COLO829 (cell line): ENCODE measurements at regions not wholly inside any gene's neighbourhood (a gene's known extent, or its start where the extent isn't known, plus 50 kb on each side); places are given as distances from the start of the nearest gene placed in this dataset.
"Not testable (repeated sequence)": the region's sequence is repeated elsewhere in the genome, so short reads cannot be mapped to it uniquely, and the experiment has no call there.

Experiments
- DNase-seq: peaks from one replicate; pipeline ENCODE4 v3.0.0; 2012; ENCODE audit warnings: low spot score

- no peak for DNase-seq
These were observed 372.2 kb downstream of the MRPL39 start for GRCh38 chr21:25234857-25235801.

- DNase-seq = no peak
These were observed 386.3 kb downstream of the MRPL39 start for GRCh38 chr21:25220954-25221353.

GRCh38 chr21:25220169-25220568 is 387.1 kb downstream of the MRPL39 start:
- no peak for DNase-seq

- no peak for DNase-seq
These were observed 391.4 kb downstream of the MRPL39 start for GRCh38 chr21:25215698-25216384.

- no peak for DNase-seq
These were observed 392.6 kb downstream of the MRPL39 start for GRCh38 chr21:25214676-25215075.

GRCh38 chr21:25199944-25200343 is 407.3 kb downstream of the MRPL39 start:
- DNase-seq = no peak

GRCh38 chr21:25191141-25191540 is 416.1 kb downstream of the MRPL39 start:
- DNase-seq = no peak

- no peak for DNase-seq
These were observed 417.8 kb downstream of the MRPL39 start for GRCh38 chr21:25189497-25189896.

- DNase-seq = no peak
These were observed 418.6 kb downstream of the MRPL39 start for GRCh38 chr21:25188677-25189079.

- no peak for DNase-seq
These were observed 421.0 kb downstream of the MRPL39 start for GRCh38 chr21:25186273-25186672.

- no peak for DNase-seq
These were observed 423.7 kb downstream of the MRPL39 start for GRCh38 chr21:25183577-25183976.

- not testable (repeated sequence) for DNase-seq
These were observed 425.6 kb downstream of the MRPL39 start for GRCh38 chr21:25181690-25182089.

GRCh38 chr21:25179116-25179515 is 428.2 kb downstream of the MRPL39 start:
- DNase-seq = no peak

- DNase-seq = no peak
These were observed 430.5 kb downstream of the MRPL39 start for GRCh38 chr21:25176637-25177412.

- DNase-seq = no peak
These were observed 431.3 kb downstream of the MRPL39 start for GRCh38 chr21:25175938-25176337.

- no peak for DNase-seq
These were observed 435.8 kb downstream of the MRPL39 start for GRCh38 chr21:25171438-25171837.

GRCh38 chr21:25170681-25171080 is 436.6 kb downstream of the MRPL39 start:
- DNase-seq = no peak

- DNase-seq = no peak
These were observed 437.9 kb downstream of the MRPL39 start for GRCh38 chr21:25169370-25169769.

- DNase-seq = not testable (repeated sequence)
These were observed 440.4 kb downstream of the MRPL39 start for GRCh38 chr21:25166904-25167303.

- no peak for DNase-seq
These were observed 445.7 kb downstream of the MRPL39 start for GRCh38 chr21:25161571-25161970.

GRCh38 chr21:25155020-25155419 is 452.3 kb downstream of the MRPL39 start:
- not testable (repeated sequence) for DNase-seq

- no peak for DNase-seq
These were observed 458.3 kb downstream of the MRPL39 start for GRCh38 chr21:25149022-25149421.
